GM18870 (cell line): ENCODE measurements at regions not wholly inside any gene's neighbourhood (a gene's known extent, or its start where the extent isn't known, plus 50 kb on each side); places are given as distances from the start of the nearest gene placed in this dataset.
A peak's percentile ranks its signal among the peaks of the same experiment; 100 is the strongest.

Experiments
- ATAC-seq: cut with Tn5 transposase; IDR thresholded peaks from one replicate; pipeline ENCODE4 v1.9.1; 2021; ENCODE audit warnings: moderate library complexity; ENCODE audit not compliant: unreplicated experiment

DNA sequence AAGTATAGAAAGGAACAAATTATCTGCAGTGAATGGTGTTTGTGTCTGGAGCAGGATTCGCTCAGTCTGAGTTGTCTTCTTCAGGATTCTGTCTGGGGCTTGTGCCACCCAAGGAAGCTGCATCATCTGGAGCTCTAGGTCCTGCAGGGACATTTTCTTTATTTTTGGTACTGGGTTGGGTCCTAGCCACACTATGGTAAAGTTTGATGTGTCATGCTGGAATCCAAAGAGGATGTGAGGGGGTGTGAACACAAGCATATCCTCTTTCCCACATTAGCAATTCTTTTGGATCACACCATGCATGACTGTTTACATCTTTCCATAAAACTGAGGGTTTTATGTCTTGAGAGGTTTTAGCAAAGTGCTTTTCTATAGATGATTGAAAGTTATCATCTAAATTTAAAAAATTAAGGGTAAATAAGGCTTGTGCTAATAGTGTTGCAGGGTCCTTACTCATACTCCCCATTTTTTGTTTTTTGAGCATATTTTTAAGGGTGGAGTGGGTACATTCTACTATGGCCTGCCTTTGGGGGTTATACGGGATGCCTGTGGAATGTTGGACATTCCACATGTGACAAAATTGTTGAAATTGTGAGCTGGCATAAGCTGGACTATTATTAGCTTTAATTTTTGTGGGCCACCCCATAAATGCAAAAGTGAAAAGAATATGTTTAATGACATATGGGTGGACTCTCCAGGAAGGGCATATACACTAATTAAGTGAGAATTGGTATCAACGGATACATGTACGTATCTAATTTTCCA, 152.0 kb upstream of the HMCN1 start:
- ATAC-seq: no peak

DNA sequence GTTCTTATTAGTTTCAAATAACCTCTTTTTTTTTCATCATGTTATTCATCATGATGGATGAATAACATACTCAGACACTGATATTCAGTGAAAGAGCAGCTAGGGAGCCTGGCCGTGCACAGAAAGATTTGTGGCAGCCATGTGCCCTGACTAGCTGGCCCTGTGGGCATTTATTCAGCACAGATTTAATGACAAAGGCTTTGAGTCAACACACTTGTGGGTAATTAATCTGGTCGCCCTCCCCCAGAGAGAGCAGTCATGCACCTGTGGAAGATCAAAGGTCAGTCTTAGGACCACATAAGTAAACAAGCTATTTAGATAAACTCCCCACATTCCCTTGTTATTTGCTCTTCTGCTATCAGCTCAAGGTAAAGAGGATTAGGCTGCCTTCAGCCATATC, 153.2 kb upstream of the HMCN1 start:
- no peak for ATAC-seq

DNA sequence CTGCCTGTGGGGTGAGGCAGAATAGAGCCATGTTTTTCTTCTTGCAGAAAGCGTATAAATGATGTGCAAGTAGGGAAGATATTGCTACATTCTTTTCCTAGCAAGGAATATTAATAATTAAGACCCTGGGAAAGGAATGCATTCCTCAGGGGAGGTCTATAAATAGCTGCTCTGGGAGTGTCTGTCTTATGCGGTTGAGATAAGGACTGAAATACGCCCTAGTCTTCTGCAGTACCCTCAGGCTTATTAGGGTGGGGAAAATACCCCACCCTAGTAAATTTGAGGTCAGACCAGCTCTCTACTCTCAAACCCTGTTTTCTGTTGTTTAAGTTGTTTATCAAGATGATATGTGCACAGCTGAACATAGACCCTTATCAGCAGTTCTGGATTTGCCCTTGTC, 155.9 kb upstream of the HMCN1 start:
- ATAC-seq: no peak

DNA sequence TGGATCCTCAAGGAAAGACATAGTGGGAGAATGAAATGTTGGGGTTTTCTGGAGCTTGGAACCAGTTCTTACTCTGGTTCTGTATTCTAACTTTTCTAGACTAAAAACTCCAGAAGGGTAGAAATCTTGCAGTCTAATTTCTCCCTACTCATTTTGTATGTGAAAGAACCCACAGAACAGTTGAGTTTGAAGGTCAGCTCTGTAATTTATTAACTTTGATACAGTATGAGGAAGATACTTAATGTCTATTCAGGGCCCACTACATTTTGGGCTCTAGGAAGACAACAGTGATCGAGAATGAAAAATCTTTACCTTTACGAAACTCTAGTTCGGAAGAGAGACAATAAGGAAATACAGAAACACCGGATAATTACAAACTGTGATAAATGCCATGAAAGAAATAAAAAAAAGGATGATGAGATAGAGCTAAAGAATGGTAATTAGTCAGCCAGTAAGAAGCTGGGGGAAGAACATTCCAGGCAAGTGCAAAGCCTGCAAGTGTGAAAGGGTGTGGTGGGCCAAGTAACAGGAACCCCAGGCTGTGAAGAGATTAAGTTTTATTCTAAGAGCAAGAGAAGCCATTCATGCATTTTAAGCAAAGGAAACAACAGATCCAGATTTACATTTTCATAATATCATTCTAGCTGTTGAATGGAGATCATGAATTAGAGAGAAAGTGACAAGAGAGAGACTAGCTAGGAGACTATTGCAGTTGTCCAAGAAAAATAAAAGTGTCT, 159.9 kb upstream of the HMCN1 start:
- no peak for ATAC-seq

DNA sequence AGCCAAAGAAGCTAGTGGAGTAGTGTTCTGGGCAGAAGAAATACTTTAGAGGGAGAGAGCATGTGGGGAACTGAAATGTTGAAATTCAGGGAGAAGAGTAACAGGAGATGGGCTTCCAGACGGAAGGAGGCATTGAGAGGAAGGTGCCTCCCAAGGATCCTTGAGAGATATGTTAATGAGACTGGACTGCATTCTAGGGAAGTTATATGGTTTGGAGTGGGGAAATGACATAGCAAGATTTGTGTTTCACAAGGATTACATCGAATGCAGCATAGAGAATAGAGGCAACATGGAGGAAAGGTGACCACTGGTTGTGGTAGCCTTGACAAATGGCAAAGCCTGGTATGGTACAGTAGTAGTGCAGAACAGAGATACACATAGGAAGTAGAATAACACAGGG, 160.5 kb upstream of the HMCN1 start:
- no peak for ATAC-seq

DNA sequence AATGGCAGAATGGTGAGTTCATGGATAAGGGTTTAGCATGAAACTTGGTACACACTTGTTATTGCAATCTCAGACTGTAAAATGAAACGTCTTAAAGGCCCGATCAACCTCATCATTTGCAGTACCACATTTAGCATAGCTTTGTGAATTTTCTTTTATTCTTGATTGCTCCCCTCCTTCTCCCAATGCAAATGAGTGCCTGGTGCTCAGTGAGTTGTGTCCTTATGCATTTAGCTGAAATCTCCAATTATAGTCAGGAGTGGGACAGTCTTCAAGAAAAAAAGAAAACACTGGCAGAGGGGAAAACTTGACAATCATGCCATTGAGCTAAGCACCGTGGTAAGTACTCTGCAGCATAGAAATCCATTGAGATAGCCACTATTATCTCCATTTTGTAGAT, 161.0 kb upstream of the HMCN1 start:
- no peak for ATAC-seq

DNA sequence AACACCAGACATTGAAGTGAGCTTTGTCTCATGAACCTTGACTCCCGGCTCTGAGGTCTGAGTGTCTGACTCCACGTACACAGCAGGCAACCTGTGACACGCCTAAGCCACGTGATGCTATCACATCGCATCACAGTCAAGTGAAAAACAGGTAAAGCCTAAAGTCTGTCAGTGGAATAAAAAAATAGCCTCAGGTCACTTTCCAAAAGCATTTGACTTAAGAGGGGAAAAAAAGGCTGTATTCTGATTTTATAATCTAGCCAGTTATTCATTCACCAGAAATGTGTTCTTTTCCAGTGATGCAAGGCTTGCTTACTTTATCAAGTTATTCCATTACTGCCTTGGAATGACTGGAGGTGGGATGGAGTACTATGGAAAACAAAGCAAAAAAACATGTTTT, 163.2 kb upstream of the HMCN1 start:
- no peak for ATAC-seq

DNA sequence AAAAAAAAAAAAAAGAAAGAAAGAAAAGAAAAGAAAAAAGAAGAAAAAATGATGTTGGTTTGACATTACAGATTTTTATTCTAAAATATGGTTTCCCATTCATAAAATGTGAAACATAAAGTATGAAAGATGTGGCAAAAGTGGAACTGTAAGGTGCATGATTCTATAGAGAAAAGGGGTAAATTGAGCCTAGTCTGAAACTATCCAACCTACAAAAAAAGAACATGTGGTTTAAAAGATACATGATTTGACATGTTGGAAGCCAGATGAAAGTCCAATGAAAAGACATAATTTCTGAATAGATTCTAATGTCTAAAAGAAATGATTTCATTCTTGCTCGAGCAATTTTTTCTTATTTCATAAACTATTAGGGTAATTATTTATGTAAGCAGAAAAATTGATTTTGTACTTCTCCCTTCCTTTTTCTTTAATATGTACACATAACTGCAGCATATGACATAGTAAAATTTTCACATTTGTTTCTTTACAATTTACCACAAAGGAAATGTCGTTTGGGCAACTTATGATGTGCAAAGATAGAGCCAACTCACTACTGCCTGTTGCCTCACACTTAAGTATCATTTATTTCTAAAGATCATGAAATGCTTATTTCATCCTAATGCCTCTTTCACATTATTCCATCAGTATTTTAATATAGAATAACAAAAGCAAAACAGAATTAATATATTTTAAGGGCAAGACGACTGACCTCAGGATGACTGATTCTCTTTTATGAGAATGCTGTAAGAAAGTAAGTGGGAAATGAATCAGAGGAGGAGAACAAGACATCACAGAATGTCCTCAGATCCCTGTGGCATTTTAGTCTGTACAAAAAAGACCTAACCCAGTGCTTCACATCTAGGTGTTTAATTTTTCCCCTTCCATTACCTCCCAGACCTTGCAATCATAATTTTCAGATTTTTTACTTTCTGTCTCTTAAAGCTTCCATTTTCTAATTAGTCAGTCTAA, 165.8 kb upstream of the HMCN1 start:
- ATAC-seq: no peak

DNA sequence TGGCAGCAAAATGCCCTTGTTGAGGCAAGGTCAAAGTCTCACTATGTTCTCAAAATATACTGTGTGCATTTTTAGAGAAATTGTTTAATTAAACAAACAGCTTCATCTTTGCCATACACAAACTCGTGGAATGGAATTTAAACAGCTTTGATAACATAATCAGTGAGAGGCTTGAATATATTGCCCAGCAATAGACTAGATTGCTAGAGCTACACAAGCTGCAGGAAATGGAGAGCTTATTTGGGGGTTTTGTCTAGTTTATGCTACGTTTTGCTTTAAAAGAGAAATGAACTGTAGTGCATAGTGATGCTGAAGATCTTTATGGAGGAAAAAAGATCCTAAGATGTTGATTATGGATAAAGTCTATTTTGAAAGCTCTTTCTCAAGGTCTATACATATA, 166.8 kb upstream of the HMCN1 start:
- no peak for ATAC-seq

DNA sequence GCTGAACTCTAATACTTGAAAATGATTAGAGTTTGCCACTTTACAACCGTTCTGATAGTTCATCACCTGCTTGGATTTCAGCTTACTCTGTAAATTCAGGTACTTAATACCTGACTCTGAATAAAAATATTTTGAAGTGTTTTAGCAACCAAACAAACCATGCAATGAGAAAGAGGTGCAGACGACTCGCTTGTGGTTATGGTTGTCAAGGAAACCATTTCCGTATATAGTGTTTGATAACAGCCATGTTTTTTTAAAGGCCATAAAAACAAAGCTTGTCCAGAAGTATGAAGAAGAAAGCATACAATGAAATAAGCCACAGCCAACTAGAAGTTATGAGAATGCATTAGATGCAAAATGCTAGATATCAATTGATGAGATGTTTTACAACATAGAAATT, 167.2 kb upstream of the HMCN1 start:
- peak; percentile 53 for ATAC-seq

DNA sequence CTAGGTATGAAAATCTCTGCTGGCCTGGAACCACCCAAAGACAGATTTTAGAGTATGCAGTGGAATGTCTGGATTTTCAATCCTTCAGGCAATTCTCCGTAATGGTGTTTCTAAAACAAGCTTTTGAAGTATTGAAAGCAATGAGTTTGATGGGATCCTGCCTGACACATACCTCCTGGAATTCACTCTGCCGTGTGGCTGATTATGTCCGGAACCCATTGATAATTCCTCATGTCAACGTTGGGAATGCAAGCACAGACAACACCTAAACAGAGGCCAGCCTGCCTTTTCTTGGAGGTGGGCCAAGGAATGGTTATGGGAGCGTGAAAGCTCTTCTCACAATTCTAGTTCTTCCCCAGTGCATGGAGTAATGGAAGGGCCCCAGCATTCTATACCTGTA, 168.9 kb upstream of the HMCN1 start:
- ATAC-seq: no peak

DNA sequence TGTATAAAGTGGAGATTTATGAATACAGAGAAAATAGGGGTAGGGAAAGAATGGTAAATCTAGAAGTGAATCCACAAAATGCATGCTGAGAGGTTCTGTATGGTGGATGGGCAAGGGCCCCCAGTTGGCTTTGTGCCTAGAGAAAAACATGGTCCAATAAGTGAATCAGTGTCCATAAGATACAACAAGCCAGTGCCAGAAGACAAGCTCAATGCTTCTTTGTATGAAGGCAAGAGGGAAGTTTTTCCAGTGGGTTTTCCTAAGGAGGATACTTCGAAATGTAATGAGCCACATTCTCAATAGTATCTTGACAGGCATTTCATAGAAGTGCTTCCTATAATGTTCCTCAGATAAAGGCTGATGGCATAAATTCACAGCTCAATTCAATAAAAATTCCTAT, 169.4 kb upstream of the HMCN1 start:
- ATAC-seq: no peak

DNA sequence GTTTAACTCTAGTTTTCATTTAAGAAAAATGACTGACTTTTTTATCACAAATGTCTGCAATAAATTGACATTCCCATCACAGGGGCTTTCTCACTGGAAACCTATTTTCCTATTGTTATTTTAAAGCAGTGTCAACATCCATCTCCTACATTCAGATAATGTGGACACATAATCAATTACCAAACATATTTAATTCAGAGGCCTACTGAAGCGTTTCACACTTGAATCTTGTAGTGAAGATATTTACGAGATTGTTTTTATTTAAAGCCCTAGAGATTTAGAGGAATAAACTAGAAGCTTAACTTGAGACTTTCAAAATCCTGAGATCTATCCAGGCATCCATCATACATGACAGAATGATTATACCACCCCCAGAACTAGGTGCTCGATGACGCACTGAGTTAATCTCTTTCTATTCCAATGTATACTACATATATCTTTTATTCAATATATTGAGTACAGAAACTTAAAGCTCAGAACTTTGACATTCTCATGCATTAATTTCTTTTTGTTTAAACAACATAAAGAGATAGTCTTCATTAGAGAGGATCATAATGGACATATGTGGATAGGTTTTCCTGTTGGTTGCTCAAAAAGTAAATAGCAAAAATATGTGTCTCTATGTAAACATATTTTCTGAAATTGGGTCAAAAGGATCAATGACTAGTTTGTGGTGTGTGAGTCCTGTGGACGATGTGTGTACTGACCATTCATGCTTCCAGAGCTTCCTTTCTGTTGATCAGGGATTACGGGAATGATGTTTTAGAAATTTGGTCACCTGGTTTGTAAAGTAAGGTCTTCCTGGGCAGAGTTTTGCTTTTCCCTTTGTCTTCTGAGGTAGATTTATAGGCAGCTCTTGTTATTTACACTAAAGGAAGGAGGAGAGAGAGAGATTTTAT, 171.5 kb upstream of the HMCN1 start:
- no peak for ATAC-seq

DNA sequence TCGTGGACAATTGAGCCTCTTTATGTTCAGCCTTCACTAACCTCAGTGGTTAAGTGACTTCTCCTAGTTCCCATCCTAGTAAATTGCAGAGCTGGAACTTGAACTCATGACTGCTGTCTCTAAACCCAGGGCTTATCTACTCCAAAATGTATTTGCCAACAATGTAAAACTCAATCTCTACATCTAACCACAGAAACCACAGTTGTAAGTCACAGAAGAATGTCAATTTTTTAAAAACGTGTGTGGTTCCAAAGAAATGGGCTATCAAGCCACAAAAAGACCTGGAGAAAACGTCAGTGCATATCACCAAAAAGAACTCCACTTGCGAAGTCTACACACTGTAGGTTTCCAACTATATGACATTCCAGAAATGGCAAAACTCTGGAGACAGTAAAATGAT, 172.6 kb upstream of the HMCN1 start:
- no peak for ATAC-seq

DNA sequence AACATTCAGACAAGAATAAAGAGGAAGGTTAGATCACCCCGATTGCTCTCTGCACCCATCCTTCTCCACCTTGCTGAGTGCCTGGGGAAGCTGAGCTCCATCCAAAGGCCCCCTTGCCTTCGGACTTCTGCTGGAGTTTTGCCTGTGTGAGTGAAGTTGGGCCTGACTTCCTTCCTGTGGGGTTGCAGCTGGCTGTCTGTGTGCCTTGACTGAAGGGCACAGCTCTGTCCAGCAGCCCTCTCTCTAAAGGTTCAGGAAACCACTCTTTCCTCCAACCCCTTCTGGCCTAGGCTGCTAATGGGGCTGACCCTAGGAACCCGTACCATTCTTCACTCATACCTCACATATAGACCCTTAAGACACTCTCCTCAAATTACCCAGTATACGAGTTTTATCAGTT, 173.4 kb upstream of the HMCN1 start:
- ATAC-seq: no peak

DNA sequence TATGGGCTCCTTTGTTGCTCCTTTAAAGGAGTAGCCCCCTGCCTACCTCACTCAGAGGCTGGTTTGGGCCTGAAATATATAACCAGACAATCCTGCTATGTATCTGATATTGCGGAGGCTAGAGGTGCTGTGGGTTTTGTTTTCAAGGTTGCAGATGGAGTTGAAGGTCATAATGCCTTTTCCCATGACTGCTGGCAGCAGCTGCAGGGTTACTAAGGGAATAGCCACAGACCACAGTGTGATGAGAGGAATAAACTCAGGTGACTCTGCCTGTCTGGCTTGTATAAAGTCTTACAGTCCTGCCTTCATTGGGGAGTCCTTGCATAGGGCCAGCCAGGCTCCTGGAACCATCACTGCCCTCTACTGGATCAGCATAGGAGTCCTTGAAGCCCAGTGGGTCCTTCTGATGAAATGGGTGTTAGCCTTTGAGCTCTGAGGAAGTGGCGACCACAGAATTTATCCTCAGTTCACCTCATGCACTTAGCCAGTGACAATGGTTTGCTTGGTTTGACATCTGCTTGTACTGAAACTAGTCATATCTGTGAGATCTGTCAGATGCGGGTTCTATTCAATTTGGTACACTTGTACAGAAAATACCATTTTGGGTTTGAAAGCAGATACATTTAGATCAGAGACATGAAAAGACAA, 174.4 kb upstream of the HMCN1 start:
- ATAC-seq: peak; percentile 99

DNA sequence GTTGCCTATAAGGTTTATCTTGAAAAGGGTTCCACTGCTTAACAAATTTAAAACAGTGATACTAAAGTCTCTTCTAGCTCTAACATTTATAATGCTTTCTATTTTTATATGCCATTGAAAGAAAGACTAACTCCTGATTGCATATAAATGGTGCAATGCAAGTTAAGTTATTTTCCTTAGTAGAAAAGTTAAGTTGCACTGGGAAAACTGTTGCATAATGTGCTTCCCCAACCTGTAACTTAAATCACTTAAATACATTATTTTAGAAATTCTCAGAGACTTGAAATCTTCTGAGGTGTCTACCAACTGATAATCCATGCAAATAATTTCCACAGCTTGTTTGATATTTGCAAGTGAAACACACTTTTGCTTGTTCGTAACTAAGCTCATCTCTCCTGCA, 175.0 kb upstream of the HMCN1 start:
- no peak for ATAC-seq

DNA sequence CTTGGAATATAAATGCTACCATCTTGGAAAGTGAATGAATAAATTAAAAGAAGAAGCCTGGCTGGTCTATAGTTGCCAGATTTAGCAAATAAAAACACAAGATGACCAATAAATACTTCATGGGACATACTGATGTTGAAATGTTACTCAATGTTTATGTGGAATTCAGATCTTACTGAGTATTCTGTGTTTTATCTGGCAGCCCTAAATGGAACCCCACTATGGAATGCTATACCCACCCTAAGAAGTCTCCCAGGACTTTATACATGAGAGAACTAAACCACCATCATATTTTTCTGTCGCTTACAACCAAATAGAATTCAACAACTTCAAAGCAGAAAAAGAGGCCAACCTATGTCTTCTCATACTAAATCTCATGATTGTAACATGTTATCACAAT, 177.6 kb upstream of the HMCN1 start:
- no peak for ATAC-seq

DNA sequence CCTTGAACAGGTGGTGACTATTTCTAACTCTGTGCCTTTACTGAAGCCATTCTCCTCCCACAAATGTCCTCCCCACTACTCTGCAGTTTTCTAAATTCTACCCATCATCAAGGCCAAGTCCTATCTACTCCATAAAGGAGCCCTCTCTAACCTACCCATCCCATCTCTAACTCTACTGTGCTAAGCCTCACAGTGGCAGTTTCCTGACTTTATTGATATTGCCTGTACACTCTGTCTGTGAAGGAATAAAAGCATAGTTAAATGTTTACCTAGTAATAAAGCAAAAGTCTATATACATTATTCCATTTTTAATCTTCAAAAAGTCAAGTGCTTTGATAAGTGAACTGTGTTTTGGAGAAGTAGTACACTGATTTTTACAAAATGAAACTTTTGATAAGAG, 178.4 kb upstream of the HMCN1 start:
- ATAC-seq: no peak

DNA sequence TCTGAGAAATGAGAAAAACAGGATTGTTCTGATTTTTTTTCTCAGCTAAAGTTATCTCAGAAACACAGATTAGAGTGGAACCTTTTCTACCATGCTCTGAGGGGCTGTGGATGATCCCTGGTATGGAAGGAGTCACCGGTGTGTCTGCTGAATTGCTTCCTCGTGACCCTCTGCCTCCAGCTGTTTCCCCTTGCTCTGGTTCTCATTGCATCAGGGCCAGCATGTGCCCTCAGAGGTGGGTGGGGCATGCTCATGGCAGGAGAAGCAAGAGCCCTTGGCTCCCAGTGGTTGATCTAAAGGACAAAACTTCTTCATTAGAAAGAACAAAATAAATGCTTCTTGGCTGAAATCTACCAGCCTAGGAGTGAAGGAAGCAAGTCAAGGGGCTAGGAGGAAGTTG, 183.2 kb upstream of the HMCN1 start:
- no peak for ATAC-seq
